AG09309 (cell line): ENCODE measurements at regions not wholly inside any gene's neighbourhood (a gene's known extent, or its start where the extent isn't known, plus 50 kb on each side); places are given as distances from the start of the nearest gene placed in this dataset.

Experiments
- DNase-seq: peaks from one replicate; pipeline ENCODE4 v3.0.0-alpha.2; 2010; ENCODE audit warnings: low read depth
- H3K4me3 ChIP-seq: 2 replicates; pipeline ENCODE4 v1.5.1; 2011; ENCODE audit warnings: mild to moderate bottlenecking, low read depth, low read length, moderate library complexity; ENCODE audit not compliant: control insufficient read depth
- TF ChIP-seq, protein P1 (sequence below): IDR thresholded peaks from 2 replicates; pipeline ENCODE4 v1.5.1; 2011; ENCODE audit warnings: mild to moderate bottlenecking, low read depth, low read length, inconsistent platforms; ENCODE audit not compliant: insufficient read depth, control insufficient read depth; ENCODE audit errors: missing control alignments

DNA sequence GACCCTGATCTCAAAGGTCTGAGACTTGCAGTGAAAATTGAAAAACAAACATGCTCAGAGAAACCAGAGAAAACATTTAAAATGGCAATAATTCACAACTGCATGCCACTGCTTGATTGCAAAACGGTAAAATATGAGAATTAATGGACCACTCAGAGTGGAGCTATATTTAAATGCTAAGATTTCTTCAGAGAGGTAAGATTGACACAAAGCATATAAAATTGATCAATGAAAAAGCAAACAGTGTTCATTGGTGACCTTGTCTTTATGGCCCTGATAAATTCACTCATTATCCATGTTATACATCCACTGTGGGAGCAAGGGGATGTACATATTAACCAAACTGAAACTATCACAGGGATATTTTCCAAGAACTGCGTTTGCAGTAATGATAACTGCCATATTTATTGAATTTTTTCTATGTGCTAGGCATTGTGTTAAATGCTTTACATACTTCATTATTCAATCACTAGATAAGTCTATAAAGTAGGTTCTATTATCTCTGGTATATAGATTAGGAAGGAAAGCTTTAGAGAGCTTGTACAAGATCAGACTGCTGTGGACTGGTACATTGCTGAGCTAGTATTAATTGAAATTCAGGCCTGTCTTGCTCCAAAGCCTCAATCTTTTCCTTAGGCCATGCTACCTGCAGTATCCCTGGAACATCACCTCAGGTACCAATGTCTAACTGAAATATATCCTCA lies 113.9 kb upstream of the LMO3 start:
- DNase-seq = no peak

DNA sequence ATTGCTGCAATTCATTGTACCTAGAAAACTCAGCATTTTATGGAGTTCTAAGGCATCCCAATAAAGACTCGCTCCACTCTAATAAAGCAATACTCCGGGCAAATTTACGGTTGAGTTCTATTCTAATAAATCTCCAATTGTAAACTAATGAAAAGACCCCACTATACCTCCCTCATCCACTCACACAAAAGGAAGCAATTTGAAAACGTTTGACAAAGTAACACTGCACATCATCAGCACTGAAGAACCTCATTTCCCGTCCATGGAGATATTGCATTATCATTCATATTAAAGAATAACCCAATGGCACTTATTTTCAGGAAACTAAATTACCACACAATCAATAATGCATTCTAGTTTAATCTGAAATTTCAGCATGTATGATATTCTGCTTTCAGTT lies 111.0 kb upstream of the LMO3 start:
- no peak for DNase-seq
- no peak overlapping the region for H3K4me3 ChIP-seq
- TF ChIP-seq, protein P1, sequence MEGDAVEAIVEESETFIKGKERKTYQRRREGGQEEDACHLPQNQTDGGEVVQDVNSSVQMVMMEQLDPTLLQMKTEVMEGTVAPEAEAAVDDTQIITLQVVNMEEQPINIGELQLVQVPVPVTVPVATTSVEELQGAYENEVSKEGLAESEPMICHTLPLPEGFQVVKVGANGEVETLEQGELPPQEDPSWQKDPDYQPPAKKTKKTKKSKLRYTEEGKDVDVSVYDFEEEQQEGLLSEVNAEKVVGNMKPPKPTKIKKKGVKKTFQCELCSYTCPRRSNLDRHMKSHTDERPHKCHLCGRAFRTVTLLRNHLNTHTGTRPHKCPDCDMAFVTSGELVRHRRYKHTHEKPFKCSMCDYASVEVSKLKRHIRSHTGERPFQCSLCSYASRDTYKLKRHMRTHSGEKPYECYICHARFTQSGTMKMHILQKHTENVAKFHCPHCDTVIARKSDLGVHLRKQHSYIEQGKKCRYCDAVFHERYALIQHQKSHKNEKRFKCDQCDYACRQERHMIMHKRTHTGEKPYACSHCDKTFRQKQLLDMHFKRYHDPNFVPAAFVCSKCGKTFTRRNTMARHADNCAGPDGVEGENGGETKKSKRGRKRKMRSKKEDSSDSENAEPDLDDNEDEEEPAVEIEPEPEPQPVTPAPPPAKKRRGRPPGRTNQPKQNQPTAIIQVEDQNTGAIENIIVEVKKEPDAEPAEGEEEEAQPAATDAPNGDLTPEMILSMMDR = no peak

More for the DNA sequence above, 113.9 kb upstream of the LMO3 start:
- no peak overlapping the region for H3K4me3 ChIP-seq
- TF ChIP-seq, protein P1 = no peak

DNA sequence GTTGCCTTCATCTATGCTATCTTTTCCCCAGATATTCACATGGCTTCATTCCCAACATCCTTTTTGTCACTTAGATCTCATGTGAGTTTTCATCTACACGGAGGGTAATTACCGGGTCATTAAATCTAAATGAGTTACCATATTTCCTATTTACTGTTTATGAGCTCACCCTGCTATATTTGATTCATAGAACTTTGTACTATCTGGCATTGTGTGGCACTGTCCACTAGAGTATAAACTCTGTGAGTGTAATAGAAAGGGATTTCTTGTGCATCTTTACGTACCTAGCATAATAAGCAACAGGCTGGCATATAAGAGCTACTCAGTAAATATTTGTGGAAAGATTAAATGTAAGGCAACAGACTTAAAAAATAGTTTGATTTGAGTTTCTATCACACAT lies 86.1 kb upstream of the LMO3 start:
- TF ChIP-seq, protein P1 = no peak
- no peak for DNase-seq
- H3K4me3 ChIP-seq = no peak overlapping the region

DNA sequence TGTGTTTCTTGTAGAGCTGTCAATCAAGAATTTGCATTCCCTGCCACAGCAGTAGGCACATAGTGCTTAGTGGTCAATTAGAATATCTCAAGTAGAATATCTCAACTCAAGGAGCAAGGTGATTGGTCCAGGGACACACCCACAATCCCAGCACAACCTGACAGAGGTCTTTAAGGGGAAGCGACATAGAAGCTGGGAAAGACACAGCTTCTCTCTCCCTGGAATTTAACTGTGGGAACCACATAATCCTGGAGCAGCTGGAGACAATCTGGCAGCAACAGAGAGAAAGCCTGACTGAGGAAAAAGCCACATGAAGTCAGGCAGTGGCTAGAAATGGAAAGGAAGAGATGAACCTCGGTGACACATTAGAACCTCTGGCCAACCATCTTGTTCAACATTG lies 85.7 kb upstream of the LMO3 start:
- TF ChIP-seq, protein P1 = no peak
- DNase-seq = no peak
- H3K4me3 ChIP-seq = no peak overlapping the region

DNA sequence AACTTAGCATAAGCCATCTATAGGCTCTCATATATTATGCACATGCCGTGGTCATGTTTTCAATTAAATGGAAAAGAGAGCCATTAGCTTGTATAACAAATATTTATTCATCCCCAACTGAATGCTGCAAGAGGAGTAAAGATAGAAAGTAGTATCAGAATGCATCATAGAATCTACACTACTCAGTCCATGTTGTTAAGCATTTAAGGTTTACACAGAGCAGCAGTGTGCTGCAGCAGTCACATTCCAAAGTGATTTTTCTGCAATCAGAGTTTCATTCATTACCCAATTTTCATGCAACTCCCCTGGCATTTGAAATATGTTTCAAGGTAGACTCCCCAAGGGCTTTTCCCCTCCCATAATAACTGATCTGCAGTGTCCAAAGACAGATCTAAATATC lies 82.2 kb upstream of the LMO3 start:
- H3K4me3 ChIP-seq = no peak overlapping the region
- no peak for DNase-seq
- TF ChIP-seq, protein P1 = no peak

DNA sequence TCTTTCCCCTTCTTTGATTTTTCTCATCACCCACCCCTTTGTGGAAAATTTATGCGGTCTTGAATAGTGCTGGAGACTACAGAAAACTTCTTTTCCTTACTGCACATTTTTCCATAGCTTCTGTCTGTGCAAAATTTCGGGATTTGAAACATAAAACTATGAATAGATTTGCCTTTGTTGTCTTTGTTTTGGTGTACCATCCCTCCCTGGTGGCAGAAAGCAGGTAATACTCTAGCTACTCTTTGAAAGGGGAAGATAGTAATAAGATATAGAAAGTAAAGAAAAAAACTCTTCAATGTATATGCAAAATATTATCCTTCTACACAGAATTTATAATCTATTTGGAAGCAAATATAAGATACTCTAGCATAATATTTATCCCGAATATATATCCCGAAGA lies 79.1 kb upstream of the LMO3 start:
- DNase-seq = no peak
- no peak overlapping the region for H3K4me3 ChIP-seq
- TF ChIP-seq, protein P1 = no peak
